HG02938 (cell line): ENCODE measurements at regions not wholly inside any gene's neighbourhood (a gene's known extent, or its start where the extent isn't known, plus 50 kb on each side); places are given as distances from the start of the nearest gene placed in this dataset.
"Not testable (repeated sequence)": the region's sequence is repeated elsewhere in the genome, so short reads cannot be mapped to it uniquely, and the experiment has no call there.

Experiments used
- ATAC-seq: cut with Tn5 transposase; IDR thresholded peaks from one replicate; pipeline ENCODE4 v1.9.1; 2021; ENCODE audit warnings: mild to moderate bottlenecking, moderate library complexity; ENCODE audit not compliant: unreplicated experiment

DNA sequence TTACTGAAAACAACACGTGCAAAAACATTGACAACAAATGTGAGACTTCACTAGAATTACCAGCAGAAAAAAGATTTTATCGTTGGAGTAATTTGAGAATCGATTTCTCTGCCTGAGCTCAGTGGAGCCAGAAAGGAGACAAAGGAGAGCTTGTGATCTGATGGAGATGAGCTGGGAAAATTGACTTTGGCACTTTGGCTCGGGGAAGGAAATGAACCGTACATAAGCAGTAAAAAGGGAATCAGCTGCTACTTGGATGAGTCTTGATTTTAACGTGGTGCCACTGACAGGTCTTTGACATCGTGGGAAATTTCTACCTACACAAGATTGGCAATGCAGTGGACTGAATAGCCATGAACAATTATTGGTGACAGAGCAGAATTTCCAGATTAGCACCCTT, 244.7 kb upstream of the RPS23 start:
- no peak for ATAC-seq

DNA sequence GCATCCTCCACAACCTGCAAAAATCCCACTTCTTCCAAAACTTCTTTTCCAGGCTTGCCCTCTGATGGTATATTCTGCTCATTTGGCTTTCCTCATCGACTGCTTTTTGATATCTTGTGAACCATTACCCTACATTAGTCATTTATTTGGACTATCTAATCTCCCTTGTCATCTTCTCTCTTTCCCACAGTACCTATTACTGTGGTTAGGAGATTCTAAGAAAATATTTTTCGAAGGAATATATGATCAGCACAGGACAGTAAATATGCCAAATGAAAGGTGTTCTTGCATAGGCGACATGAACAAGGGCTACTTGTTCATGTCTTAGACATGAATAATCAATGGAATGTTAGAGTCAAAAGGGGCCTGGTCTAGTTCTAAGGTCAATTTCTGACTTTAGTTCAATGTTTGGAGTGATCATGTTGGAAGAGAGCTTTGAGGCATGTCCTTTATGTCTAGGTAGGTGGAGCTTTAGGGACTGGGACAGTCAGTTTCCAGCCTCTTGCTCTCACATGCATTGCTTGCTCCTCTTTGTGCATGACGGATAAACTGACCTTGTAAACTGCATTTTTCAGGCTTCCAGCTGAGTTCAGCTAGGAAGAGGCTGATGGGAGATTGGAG, 243.4 kb upstream of the RPS23 start:
- no peak for ATAC-seq

DNA sequence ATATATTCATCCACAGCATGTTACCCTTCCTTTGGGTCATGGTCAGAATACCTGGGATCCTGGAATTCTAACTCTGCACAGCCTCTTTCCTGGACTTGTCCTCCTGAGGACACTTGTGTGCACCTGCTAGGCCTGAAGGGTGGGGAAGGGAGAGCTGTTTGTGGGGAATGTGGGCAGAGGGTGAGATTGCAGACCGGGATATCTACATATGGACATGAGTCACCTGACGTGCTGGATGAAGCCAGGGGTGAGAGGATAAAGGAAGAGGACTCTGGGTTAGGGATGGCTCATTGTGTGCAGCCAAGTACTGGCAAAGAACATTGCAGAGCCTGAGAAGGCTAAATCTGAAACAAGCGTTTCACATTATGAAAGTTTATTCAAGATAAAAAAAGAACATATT, 241.4 kb upstream of the RPS23 start:
- ATAC-seq, result no peak

DNA sequence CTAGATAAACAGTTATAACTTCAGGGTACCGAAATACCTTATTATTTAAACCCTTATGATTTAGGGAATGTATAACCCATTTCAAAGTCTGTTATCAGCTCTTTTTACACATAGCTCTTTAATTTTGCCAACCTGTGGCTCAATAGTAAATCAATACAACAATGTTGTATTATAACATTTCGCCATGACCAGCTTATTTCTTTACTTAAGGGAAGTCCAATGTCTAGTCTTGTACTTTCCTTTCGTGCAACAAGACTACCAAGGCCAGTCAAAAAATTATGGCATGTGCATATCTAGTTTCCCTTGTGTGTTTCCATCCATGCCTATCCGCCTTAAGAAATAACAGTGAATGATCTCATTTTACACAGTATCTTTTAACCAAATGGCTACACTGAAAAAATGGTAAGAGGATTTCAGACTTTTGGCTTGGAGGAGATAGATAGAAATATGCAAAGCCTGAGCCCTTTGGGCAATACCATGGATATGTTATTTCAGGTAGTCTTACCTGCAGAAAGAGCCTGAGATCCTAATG, 239.5 kb upstream of the RPS23 start:
- no peak for ATAC-seq

DNA sequence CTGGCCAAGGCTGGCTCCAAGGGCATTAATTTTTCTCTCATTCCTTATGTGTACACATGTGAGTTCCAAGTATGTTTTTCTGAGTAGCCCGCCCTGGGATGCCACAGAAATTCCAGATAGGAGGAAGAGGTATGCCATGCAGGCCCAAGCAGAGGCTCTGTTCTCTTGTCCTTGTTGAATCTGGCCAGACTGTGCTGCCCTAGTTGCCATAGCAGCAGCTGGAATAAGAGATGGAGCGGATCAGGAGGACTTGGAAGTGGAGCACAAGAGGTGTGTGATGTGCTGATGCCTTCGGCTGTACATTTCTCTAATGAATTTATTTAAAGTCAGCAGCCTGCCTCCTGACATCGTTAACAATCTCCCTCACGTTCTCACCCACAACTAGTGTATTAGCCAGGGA, 235.6 kb upstream of the RPS23 start:
- ATAC-seq, result no peak

DNA sequence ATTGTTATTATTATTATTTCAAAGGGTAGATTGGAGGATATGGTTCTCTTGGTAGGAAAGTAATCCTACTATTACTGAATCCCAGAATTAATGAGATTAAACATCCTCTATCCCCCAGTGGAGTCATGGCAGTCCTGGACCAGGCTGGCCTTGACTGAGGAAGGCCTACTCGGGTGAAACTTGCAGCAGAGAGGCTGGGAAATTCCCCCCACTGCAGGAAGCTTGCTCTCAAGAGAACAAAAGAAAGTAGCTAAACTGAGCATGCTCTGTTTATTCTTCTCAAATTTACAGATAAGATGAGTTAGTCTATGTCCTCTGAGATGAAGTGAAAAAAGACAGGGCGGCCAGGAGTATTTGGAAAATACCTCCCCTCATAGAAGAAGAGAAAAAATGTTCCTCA, 233.9 kb upstream of the RPS23 start:
- peak; percentile 68 for ATAC-seq

DNA sequence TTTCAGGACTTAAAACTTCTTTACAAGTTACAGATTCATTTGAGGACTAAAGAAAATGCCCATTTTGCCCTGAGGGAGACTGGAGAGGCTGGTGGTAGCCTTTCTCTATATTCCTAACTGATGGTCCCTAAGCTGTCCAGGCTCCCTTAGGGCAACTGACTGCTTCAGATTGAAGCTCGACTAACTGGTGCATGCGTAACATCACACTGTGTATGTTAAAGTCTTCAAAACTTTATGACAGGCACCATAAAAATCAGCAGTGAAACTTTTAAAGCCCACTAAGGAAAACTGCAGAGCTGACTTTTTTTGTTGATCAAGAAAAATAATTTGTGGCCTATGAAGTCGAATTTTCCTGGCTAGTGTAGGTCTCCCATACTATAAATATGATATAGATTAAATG, 233.0 kb upstream of the RPS23 start:
- no peak for ATAC-seq

DNA sequence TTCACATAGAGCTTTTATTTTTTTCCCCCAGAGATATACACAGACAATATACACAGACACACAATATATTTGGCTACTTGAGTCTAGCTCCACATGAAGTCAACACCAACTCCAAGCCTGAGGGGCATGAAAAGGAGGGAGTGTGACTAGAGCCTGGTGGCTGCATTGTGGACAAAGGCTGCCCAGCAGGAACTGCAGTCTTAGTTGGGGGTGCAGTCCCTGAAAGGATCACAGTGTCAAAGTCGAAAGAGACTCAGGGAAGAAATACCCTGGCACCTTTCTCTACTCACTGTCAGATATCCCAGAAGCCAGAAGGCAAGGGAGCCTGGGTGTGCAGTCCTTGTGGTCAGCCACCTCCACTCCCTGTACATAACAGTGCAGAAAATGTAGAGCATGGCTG, 231.6 kb upstream of the RPS23 start:
- ATAC-seq, result no peak

DNA sequence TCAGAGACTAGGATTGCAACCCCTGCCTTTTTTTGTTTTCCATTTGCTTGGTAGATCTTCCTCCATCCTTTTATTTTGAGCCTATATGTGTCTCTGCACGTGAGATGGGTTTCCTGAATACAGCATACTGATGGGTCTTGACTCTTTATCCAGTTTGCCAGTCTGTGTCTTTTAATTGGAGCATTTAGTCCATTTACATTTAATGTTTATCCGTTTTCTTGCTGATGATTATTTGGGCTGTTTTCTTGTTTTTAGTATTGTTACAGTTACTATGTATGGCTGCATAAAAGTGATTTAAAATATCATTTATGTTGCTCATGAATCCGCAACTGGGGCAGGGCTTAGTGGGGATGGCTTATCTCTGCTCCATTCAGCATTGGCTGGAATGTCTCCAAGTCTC, 228.2 kb upstream of the RPS23 start:
- ATAC-seq, result not testable (repeated sequence)

DNA sequence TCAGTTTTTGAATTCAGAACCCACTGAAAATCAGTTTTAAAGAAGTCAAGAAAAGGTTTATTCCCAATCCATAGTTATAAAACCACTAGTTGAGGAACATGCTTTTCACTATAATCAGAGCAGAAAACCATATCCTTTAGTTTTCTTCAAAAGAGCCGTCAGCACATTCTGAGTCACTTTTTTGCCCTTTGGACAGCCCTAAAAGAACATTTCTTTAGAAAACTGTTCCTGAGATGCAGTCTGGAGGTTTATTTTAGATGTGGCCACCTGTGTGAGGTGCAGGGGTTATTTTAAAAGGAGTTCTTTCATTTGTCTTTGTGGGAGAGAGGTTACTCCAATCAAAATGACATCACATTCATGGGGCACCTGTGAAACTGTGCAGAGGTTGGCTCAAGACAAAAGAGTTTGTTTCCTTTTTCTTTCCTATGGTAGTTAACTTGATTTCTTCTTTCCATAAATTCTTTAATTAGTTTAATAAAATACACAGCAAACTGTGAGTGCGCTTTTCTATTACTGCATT, 221.6 kb upstream of the RPS23 start:
- ATAC-seq, result no peak

DNA sequence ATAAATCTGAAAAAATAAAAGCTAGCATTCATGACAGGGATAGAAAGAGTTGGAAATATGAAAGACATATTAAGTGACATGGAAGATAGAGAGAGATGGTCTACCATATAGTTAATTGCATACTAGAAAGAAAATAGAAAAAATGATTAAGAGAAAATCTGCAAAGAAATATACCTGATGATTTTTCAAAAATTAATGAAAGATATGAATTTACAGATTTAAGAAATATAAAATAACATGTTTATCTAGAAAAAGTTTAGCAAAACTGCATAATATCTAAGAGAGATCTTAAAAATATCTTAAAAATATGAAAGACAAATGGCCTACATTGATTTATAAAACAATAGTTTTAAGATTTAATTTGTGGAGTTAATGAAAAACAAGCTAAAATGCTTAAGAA, 219.1 kb upstream of the RPS23 start:
- ATAC-seq, result no peak

DNA sequence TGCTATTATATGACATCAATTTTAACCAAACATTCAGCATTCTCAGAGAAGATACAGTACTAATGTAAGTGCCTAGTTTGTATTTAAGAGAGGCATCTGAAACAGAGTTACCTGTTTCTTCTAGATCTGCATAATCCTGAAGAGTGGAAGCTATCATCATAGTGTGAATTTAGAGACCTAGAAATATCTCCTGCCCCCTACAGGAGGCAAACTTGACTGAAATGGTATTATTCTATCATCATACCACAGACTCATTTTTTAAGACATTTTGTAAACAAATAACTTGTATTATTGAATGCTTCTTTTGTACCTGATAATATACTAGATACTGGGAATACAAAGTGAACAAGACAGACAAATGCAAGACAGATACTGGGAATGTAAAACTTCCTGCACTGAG, 216.8 kb upstream of the RPS23 start:
- no peak for ATAC-seq

DNA sequence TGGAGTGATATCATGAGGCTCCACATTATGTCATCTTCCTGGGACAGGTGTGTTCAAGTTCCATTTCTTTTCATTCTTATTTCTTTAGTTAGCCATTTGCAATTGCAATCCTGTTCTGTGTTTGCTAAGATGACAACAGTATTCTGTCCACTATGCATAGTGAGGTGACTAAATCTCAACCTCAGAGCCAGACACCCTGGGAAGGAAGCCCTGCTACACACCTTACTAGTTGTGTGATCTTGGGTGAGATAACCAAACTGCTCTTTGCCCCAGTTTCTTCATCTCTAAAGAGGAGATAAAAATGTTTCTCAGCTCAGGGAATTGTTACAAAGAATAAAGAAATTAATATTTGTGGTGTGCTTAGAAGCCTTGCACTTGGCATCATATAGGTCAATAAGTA, 215.1 kb upstream of the RPS23 start:
- ATAC-seq, result no peak

DNA sequence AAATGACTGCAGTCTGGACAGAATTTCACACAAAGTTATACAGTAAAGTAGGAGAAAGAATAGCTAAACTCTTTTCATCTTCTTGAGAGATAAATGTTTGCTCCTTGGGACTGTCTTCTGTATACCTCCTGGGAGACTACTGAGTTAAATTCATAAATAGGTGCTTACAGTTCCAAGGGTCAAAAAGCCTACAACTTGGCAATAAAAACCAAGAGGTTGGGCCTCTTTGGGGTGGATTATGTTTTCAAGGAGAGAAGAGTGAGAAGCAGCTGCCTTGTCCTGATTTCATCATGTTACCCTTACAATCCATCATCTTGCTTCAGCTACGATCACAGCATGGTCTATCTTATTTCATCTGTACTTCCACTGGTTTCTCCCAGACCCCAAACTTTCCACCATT, 213.2 kb upstream of the RPS23 start:
- no peak for ATAC-seq

DNA sequence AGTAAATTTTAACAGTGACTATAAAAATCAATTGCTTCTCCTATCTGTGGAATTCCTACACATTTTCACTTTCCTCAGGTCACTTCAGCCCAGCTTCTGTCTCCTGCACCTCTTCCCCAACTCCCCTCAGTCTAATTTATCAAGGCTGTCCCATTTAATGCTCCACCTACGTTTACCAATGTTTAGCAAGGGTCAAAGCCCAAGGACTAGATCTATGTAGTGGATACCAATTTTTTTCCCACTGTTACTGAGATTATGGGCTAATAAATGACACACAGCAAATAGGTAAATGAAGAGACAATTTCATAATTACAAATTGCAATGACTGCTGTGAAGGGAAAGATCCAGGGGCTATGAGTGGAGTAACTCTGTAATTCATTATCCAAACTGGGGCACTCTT, 211.5 kb upstream of the RPS23 start:
- no peak for ATAC-seq

DNA sequence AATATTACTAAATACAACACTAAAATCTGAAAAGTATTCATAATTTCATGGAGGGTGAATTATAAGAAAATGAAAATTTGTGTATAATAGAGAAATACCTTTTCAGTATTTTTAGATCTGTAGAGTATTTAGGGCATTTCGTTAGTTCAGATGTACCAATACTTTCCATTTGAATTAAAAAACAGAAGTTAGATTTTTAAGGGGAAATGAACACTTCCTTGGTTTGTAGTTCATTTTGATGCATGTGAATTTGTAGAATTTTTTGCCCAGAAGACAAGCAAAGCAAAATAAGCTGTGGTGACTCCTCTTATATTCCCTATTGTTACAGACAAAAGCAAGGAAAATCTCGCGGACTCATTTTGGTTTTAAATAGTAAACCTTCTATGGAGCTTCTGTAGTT, 209.0 kb upstream of the RPS23 start:
- ATAC-seq, result no peak

DNA sequence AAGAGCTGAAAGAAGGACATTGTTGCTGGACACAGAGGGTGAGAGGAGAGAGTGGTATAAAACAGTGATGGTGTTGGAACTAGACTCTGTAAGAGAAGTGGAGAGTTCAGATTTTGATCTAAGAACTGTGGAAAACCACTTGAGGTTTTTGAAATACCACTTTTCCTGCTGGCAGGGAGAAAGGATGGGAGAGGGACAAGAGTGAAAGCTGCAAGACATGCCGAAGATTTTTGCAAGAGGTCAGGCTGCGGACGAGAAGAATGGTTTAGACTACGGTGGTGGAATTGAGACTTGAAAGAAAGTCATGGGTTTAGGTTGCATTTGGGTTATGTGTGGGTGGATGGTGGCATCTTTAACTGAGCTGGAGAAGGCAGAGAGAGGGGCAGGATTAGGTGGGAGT, 202.2 kb upstream of the RPS23 start:
- ATAC-seq, result no peak

DNA sequence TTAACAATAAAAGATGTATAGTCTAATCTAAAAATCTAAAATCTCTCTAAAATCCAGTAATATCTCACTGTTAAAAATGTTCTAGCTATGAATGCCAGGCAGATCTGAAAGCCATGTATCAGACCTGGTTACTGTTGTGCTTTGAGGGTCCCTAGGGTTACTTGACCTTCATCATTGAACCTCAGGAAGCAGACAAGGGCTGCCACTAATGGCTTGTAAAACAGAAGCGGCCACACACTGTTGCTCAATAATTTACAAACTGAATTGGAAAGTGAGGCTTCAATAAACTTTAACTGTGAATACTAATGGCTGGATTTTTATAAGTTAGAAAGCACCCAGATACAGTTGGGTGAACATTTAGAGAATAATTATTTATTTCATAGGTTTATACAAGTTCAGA, 198.0 kb upstream of the RPS23 start:
- no peak for ATAC-seq

DNA sequence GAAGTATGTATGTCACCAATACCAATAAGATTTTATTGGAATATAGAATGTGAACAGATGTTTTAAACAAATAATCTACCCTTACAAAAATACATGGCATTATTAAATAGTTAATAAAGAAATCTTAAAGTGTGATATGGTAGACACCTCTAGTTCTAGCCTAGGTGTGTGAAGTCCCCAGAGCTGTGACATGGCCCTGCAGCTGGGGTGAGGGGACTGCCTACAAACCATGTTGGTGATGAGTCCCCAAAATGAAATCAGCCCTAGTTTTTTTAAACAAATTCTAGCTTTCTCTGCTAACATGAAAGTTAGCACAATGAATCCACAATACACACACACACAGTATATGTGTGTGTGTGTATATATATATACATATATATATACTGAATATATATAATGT, 195.1 kb upstream of the RPS23 start:
- no peak for ATAC-seq

DNA sequence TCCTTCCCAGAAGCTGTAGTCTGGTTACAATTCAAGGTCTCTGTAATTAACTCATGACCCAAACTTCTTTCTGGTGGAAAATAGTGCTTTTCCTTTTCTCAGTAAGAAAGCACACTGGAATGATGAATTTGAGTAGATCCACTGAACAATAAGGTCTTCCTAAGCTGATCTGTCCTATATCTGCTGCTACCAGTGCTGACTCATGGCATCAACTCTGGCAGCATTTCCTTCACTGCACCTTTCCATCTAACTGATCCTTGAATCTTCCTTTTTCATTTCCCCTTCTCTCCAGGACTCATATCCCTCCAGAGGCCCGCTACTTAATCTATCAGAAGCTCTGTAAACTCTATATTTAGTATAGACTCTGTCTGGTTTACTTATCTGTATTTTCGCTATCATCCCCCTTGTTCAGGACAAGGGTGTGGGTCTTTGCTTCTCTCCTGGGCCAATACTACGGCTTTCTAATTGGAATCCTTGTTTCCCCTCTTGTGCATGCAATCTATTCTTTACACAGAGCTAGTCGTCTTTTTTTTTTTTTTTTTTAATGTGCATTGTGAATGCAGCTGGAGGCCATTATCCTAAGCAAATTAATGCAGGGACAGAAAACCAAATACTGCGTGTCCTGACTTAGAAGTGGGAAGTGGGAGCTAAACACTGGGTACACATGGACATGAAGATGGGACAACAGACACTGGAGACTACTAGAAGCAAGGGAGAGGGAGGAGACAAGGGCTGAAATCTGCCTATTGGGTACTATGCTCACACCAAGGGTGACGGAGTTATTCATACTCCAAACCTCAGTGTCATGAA, 192.2 kb upstream of the RPS23 start:
- ATAC-seq, result no peak

DNA sequence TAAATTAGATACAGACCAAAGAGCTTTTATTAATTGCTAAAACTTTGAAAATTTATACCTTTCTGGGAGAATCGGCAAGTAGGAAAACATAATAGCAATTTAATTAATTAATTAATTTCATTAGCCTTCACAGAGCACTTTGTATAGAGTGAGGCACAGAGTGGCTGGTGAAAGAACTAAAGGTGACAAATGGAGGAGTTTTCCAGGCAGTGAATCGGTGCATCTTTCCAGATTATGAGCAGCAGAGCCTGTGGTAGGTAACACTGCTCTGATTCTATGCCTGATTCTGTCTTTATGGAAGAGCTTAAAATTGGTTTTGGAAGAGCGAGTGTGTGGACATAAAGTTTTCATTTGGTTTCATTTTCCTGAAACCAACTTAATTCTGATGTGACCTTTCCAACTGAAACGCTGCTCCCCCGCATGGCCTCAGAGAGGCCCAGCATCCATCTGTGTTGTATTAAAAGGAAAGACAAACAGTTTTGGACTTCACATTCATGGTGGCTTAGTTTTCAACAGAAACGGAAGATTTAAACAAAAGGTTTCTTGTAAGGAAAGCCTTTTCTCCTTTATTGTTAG, 188.9 kb upstream of the RPS23 start:
- no peak for ATAC-seq

DNA sequence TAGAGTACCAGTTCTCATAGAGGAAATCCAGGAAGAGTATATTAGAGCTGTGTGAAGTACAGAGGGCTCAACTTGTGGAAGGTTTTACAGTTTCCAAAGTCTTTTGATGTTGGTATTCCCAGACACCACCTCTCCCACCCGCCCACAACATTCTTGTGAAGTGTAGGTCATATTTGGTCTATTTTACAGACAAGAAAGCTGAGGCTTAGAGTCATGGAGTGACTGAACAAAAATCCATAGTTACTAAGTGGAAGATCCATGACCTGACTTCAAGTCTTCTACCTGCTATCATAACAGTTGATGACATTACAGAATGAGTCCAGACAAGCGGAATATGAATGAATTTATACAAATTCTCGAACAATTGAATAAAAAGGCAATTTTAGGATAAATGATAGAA, 187.1 kb upstream of the RPS23 start:
- ATAC-seq, result no peak
